BLaER1 treated with 17β-estradiol and CSF1 and Interleukin-3, amounts not matched to agents 10 nM and 100 nM (cell line): ENCODE measurements at regions not wholly inside any gene's neighbourhood (a gene's known extent, or its start where the extent isn't known, plus 50 kb on each side); places are given as distances from the start of the nearest gene placed in this dataset.
A peak's percentile ranks its signal among the peaks of the same experiment; 100 is the strongest.

Experiments
- H3K27ac ChIP-seq, 11 experiments: shearing (Covaris generic); formaldehyde crosslinking; 2 replicates each; pipeline ENCODE4 v1.8.1; 2022
- H3K27me3 ChIP-seq, 11 experiments: shearing (Covaris generic); formaldehyde crosslinking; 2 replicates each; pipeline ENCODE4 v1.8.1; 2022
- H3K36me3 ChIP-seq, 11 experiments: shearing (Covaris generic); formaldehyde crosslinking; 2 replicates each; pipeline ENCODE4 v1.8.1; 2022
- H3K4me1 ChIP-seq, 10 experiments: shearing (Covaris generic); formaldehyde crosslinking; 2 replicates each; pipeline ENCODE4 v1.8.1; 2022
- H3K4me2 ChIP-seq, 11 experiments: shearing (Covaris generic); formaldehyde crosslinking; 2 replicates each; pipeline ENCODE4 v1.8.1; 2022
- H3K4me3 ChIP-seq, 10 experiments: shearing (Covaris generic); formaldehyde crosslinking; 2 replicates each; pipeline ENCODE4 v1.8.1; 2022
- H3K9ac ChIP-seq, 11 experiments: shearing (Covaris generic); formaldehyde crosslinking; 2 replicates each; pipeline ENCODE4 v1.8.1; 2022
- H3K9me3 ChIP-seq, 11 experiments: shearing (Covaris generic); formaldehyde crosslinking; replicated peaks in 1 of 11; 2 replicates each; pipeline ENCODE4 v1.8.1; 2022
- H4K20me1 ChIP-seq, 11 experiments: shearing (Covaris generic); formaldehyde crosslinking; 2 replicates each; pipeline ENCODE4 v1.8.1; 2022
- Cebpa-rat ChIP-seq, 11 experiments: shearing (Covaris generic); IDR thresholded peaks; 2 replicates each; pipeline ENCODE4 v1.8.1; 2022

DNA sequence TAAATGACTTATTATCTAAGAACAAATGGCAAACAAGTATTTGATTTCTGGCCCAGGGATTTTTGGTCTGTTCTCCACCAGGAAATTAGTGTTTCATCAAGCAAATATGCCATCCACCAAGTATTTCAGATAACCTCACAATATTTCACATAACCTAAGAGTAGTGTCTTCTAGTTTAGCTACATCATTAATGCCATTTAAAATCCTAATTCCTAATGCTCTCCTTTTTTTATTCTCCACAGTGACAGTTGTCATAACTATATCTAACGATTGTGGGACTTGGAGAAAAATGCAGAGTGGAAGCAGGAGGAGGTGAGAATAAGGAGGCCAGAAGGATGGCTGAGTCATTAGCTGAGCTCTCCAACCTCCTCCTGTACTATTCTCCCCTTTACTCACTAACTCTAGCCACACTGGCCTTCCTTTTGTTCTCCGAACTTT, 58.5 kb upstream of the CTLA4 start:
- Histone ChIP-seq H3K4me1 (peaks cover 17 to 92% (median 25%) of the 10 kb centered on the region in 10 experiments), H3K4me3 (no peak overlapping the region), H3K9ac (no peak overlapping the region), H3K4me2 (peak overlapping the region in 2 of 11 experiments; percentile 91 to 92; a peak in 5 of 22 replicates), H3K9me3 (peaks cover 10 to 18% (median 14%) of the 10 kb centered on the region in 11 experiments; a peak in 17 of 22 replicates), H4K20me1 (no peaks in the 10 kb centered on the region), H3K36me3 (no peaks in the 10 kb centered on the region), H3K27me3 (no peaks in the 10 kb centered on the region), H3K27ac (no peak overlapping the region)
- TF ChIP-seq Cebpa-rat (IDR thresholded peaks at IDR 0.05), result no peak

DNA sequence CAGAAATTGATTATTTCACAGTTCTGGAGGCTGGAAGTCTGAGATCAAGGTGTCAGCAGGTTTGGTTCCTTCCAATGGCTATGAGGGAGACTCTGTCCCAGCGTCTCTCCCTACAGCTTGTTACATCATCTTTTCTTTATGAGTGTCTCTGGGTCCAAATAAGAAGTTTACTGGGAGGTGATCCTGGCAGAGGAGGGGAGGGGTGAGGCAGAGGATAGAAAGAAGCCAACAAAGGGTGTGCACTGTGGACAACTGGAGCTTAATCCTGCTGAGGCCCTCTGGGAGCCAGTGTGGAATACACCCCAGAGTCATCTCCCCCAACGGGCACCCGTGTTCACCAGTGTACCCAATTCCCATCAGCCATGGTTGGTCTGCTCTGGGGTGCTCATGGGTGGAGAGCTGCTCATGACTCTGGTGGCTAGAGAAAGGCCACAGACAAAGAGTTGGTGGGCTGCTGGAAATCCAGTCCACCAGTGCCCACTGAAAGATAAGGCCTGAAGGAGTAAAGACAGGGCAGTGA, 57.5 kb upstream of the CTLA4 start:
- Histone ChIP-seq H3K27me3 (no peaks in the 10 kb centered on the region), H3K36me3 (no peaks in the 10 kb centered on the region), H3K9me3 (peaks cover 9 to 15% (median 13%) of the 10 kb centered on the region in 11 experiments; a peak in 17 of 22 replicates), H3K4me3 (no peak overlapping the region), H4K20me1 (no peaks in the 10 kb centered on the region), H3K27ac (peak overlapping the region in 1 of 11 experiments; percentile 18; a peak in 1 of 22 replicates), H3K4me2 (peak overlapping the region in 3 of 11 experiments; percentile 77 to 92 (median 91); a peak in 6 of 22 replicates), H3K9ac (no peak overlapping the region), H3K4me1 (peaks cover 12 to 92% (median 23%) of the 10 kb centered on the region in 10 experiments)
- no peak for TF ChIP-seq Cebpa-rat (IDR thresholded peaks at IDR 0.05)

DNA sequence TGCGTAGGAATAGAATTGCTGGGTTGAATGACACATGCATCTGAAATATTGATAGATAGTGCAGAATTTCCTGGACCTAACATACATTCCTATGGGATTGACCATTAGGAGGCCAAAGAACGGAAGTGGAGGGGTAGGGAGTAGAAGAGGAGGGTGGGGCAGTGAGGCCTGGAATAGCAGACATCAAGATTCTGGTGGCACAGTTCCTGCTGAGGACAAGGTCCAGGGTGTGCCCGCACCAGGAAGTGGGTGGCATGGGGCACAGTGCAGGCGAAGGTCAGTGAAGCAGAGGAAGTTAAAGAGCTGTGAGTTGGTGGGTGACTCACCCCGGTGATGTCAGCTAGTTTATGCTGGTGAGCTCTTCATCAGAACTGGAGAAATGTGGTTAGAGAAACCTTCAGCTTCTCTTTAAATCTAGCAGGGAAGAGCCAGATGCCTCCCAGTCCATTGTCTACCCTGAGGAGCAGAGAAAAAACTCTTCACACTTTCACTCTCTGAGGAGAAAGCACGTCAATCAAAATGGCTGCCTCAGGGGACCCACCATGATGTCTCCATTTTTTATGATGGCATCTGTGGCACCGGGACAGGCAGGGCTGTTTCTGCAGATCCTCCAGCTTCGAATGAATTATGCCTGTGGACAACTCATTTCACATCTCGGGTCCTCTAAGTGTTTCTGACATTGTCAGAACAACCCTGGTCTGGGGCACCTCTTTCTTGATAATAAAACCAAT, 55.9 kb upstream of the CTLA4 start:
- Histone ChIP-seq H3K9ac (peak overlapping the region in 5 of 11 experiments; percentile 30 to 59 (median 50); a peak in 8 of 22 replicates), H4K20me1 (no peaks in the 10 kb centered on the region), H3K4me3 (no peak overlapping the region), H3K9me3 (no peaks in the 10 kb centered on the region), H3K4me1 (peaks cover 12 to 97% (median 30%) of the 10 kb centered on the region in 10 experiments), H3K27me3 (no peaks in the 10 kb centered on the region), H3K27ac (peak overlapping the region in 7 of 11 experiments; percentile 5 to 78 (median 64); a peak in 14 of 22 replicates), H3K36me3 (no peaks in the 10 kb centered on the region), H3K4me2 (peak overlapping the region; percentile 4 to 92 (median 67))
- no peak for TF ChIP-seq Cebpa-rat (IDR thresholded peaks at IDR 0.05)

DNA sequence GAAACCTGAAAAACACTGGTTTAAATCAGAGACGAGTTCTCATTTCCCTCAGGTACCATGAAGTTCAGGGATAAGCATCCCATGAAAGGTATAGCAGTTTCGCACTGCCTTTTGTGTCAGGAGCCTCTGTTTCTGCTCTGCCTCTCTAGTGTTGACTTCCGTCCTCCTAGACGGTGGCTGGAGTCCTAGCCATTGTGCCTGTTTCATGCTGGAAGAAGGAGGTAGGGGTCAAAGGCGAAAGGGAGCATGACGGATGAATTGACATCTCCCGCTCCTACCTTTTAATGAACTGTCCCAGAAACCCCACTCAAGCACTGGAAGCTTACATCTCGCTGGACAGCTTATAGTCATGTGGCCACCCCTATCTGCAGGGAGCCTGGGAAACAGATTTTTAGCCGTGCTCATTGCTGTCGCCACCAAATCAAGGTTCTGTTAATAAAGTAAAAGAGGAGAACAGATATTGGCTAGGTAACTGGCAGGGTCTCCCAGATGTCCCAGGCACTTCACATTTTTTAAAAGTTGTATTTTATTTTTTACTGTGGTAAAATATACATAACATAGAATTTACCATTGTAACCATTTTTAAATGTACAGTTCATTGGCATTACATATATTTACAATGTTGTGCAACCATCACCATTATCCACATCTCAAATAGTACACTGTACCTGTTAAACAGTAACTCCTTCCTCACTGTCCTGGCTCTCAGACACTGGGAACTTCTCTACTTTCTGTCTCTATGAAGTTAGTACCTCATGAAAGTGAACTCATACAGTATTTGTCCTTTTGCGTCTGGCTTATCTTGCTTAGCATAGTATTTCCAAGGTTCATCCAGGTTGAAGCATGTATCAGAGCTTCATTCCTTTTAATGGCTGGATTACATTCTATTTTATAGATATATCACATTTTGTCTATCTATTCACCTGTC, 55.0 kb upstream of the CTLA4 start:
- H3K27ac ChIP-seq, result peak overlapping the region in 7 of 11 experiments; percentile 5 to 78 (median 64); a peak in 13 of 22 replicates
- peaks cover 12 to 97% (median 30%) of the 10 kb centered on the region in 10 experiments for H3K4me1 ChIP-seq

DNA sequence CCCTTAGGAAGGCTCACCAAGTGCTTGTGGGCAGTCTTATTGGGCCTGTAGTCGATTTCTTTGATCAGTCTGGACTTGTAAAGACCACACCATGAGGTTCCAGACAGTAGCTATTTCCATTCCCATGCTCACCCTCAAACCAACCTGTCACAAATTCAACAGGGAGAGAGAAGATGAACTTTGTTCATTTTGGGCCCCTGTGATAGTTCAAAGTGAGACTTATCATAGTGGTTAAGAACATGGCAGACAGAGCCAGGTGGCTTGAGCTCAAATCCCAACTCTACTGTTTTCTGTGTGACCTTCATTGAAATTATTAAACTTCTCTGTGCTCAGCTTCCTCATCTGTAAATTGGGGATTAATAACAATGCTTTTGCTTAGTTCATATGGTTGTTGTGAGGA, 53.9 kb upstream of the CTLA4 start:
- Histone ChIP-seq H3K27me3 (no peaks in the 10 kb centered on the region), H4K20me1 (no peaks in the 10 kb centered on the region), H3K9ac (no peak overlapping the region), H3K4me2 (peak overlapping the region in 3 of 11 experiments; percentile 77 to 92 (median 91); a peak in 7 of 22 replicates), H3K9me3 (no peaks in the 10 kb centered on the region), H3K36me3 (no peaks in the 10 kb centered on the region), H3K27ac (peak overlapping the region in 2 of 11 experiments; percentile 73 to 78; a peak in 4 of 22 replicates), H3K4me3 (no peak overlapping the region), H3K4me1 (peaks cover 7 to 93% (median 30%) of the 10 kb centered on the region in 10 experiments)
- no peak for TF ChIP-seq Cebpa-rat (IDR thresholded peaks at IDR 0.05)

More for the DNA sequence above, 55.0 kb upstream of the CTLA4 start:
- Histone ChIP-seq H3K9ac (peak overlapping the region in 5 of 11 experiments; percentile 30 to 59 (median 50); a peak in 7 of 22 replicates), H4K20me1 (no peaks in the 10 kb centered on the region), H3K4me2 (peak overlapping the region; percentile 4 to 92 (median 67)), H3K36me3 (no peaks in the 10 kb centered on the region), H3K27me3 (no peaks in the 10 kb centered on the region), H3K9me3 (no peaks in the 10 kb centered on the region), H3K4me3 (no peak overlapping the region)
- TF ChIP-seq Cebpa-rat (IDR thresholded peaks at IDR 0.05), result no peak

DNA sequence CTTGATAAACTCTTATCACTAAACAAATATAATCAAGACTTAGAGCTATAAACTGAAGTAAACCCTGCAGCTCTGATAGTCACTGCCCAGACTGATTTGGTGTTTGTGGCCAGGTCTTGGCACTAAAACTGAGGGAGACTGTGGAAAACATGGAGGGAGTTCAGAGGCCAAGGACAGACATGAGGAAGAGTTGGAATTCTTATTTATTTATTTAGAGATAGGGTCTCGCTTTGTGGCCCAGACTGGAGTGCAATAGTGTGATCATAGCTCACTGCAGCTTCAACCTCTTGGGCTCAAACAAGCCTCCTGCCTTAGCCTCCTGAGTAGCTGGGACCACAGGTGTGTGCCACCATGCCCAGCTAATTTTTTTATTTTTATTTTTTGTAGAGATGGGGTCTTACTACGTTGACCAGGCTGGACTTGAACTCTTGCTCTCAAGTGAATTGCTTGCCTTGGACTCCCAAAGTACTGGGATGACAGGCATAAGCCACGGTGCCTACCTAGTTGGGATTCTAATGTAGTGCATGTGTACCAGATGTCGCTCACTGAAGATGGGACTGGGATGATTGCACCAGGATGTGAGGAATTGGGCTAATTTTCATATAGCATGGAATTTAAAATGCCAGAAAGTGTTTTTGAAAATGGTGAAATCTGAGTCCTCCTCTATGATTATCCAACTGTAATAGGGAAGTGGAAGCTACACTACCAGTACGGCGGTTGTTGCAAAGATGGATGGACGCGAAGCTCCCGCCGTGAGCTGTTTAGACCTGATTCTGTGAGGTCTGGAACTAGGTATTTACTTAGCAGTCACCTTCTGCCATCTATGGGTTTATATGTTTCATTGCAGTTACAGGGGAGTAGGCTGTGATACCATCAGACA, 52.7 kb upstream of the CTLA4 start:
- Histone ChIP-seq H3K27ac (peak overlapping the region in 4 of 11 experiments; percentile 3 to 78 (median 34); a peak in 6 of 22 replicates), H3K9me3 (no peaks in the 10 kb centered on the region), H3K27me3 (no peaks in the 10 kb centered on the region), H3K4me2 (peak overlapping the region in 9 of 11 experiments; percentile 3 to 92 (median 58); a peak in 14 of 22 replicates), H3K9ac (0 out of 22 replicates have a peak overlapping the region, but pooled peaks of 2 of the 11 experiments have one; percentile 6 to 16), H4K20me1 (no peaks in the 10 kb centered on the region), H3K4me3 (no peak overlapping the region), H3K4me1 (peaks cover 7 to 92% (median 30%) of the 10 kb centered on the region in 10 experiments), H3K36me3 (no peaks in the 10 kb centered on the region)
- no peak for TF ChIP-seq Cebpa-rat (IDR thresholded peaks at IDR 0.05)

DNA sequence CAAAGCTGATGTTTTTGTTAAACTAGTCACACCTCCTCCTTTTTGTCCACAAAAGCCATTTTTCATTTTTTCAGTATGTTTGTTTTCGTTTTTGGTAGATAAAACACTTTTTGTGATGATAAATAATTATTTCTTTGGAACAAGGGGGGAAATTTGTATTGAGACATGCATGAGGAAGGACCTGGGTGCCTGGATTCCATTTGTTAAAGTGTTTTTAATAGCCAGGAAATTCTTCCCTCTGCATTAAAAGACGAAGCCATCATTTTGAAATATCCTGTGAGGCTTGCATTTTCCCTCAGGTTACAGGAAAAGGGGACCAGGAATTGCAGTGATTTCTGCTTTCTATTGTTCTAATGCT, 52.1 kb upstream of the CTLA4 start:
- H4K20me1 ChIP-seq, result no peaks in the 10 kb centered on the region
- H3K27ac ChIP-seq, result peak overlapping the region in 4 of 11 experiments; percentile 2 to 78 (median 36); a peak in 5 of 22 replicates
- H3K4me3 ChIP-seq, result no peak overlapping the region
- peak overlapping the region in 6 of 11 experiments; percentile 15 to 92 (median 68); a peak in 11 of 22 replicates for H3K4me2 ChIP-seq
- no peaks in the 10 kb centered on the region for H3K36me3 ChIP-seq
- H3K4me1 ChIP-seq, result peaks cover 7 to 92% (median 30%) of the 10 kb centered on the region in 10 experiments
- no peak for TF ChIP-seq Cebpa-rat (IDR thresholded peaks at IDR 0.05)
- peak overlapping the region in 2 of 11 experiments; percentile 16 to 28; a peak in 2 of 22 replicates for H3K9ac ChIP-seq
- no peaks in the 10 kb centered on the region for H3K9me3 ChIP-seq
- no peaks in the 10 kb centered on the region for H3K27me3 ChIP-seq

DNA sequence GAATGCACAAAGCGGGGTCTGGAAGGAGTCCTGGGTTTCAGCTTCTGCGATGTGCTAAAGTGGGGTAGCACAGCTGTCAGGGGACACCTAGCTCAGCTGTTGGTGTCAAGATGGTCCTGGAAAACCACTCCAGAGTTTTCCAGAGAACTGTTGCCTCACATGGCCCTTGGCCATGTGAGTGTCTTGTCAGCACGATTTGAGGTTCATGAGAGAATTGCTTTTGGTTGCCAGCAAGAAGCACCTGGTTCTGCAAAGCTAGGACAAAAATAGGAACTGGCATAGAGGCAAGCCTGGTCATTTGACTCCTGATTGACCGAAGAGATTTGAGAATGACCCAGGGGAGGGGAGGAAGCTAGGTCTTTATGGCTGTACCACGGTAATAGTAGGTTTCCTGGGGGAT, 50.4 kb upstream of the CTLA4 start:
- Histone ChIP-seq H3K36me3 (no peaks in the 10 kb centered on the region), H3K27ac (no peak overlapping the region), H3K4me3 (no peak overlapping the region), H3K27me3 (no peaks in the 10 kb centered on the region), H3K9me3 (no peaks in the 10 kb centered on the region), H3K4me2 (peak overlapping the region in 3 of 11 experiments; percentile 77 to 92 (median 91); a peak in 6 of 22 replicates), H3K4me1 (peaks cover 7 to 89% (median 22%) of the 10 kb centered on the region in 10 experiments), H4K20me1 (no peaks in the 10 kb centered on the region), H3K9ac (no peak overlapping the region)
- TF ChIP-seq Cebpa-rat (IDR thresholded peaks at IDR 0.05), result no peak
